ENCODE measurements at regions not wholly inside any gene's neighbourhood (a gene's known extent, or its start where the extent isn't known, plus 50 kb on each side); places are given as distances from the start of the nearest gene placed in this dataset.

DNA sequence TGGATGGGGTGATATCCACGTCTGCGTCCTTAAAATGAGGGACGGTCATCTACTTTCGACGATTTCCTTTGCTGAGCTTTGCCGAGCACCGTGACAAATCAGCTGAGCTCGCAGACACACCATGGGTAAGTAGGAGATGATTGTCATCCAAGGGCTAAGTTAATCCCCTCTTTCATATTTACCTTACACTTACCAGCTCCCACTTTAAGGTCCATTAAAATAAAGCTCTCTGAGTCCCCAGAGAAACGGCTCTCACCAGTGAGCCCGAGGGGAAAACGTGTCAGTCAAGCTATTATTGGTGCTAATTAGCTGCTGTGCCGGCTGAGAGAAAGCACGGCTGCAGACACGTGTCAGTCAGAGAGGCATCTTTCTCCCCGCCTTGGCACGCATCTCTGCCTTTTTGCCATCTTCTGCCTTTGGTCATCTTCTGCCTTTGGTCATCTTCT lies 72.2 kb downstream of the CRLF2 start:
- H2AFZ ChIP-seq (ENCODE audit: low read length), result no peak overlapping the region
- no peaks in the 10 kb centered on the region for H3K36me3 ChIP-seq (ENCODE audit: low read depth, low read length)
- H3K79me2 ChIP-seq (ENCODE audit: low read length), result no peaks in the 10 kb centered on the region
- no peaks in the 10 kb centered on the region for H3K9me3 ChIP-seq (ENCODE audit: low read length)
- no peak overlapping the region for H3K4me2 ChIP-seq (ENCODE audit: low read length)
- POLR2A ChIA-PET (ENCODE audit: unreplicated experiment), result no interaction called here
- H3K9ac ChIP-seq (ENCODE audit: low read length), result no peak overlapping the region
- H4K20me1 ChIP-seq (ENCODE audit: low read length), result no peaks in the 10 kb centered on the region
- CTCF ChIA-PET, result no interaction called here
- intact Hi-C loops (cut with micrococcal nuclease), result no loop called here
- TF ChIP-seq EZH2 (IDR thresholded peaks at IDR 0.05; ENCODE audit: low read length, unreplicated experiment), result no peak
- TF ChIP-seq EZH2phosphoT487 (IDR thresholded peaks at IDR 0.05; ENCODE audit: borderline replicate concordance, low read length), result no peak
- TF ChIP-seq, protein P1, sequence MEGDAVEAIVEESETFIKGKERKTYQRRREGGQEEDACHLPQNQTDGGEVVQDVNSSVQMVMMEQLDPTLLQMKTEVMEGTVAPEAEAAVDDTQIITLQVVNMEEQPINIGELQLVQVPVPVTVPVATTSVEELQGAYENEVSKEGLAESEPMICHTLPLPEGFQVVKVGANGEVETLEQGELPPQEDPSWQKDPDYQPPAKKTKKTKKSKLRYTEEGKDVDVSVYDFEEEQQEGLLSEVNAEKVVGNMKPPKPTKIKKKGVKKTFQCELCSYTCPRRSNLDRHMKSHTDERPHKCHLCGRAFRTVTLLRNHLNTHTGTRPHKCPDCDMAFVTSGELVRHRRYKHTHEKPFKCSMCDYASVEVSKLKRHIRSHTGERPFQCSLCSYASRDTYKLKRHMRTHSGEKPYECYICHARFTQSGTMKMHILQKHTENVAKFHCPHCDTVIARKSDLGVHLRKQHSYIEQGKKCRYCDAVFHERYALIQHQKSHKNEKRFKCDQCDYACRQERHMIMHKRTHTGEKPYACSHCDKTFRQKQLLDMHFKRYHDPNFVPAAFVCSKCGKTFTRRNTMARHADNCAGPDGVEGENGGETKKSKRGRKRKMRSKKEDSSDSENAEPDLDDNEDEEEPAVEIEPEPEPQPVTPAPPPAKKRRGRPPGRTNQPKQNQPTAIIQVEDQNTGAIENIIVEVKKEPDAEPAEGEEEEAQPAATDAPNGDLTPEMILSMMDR (conservative IDR thresholded peaks at IDR 0.05; ENCODE audit: low read depth, low read length), result no peak
- DNase-seq, result no peak
- H3K9me2 ChIP-seq (replicated peaks; ENCODE audit: low read length), result no peaks in the 10 kb centered on the region
- no peak overlapping the region for H3K27ac ChIP-seq (ENCODE audit: low read length)
- no peak for ATAC-seq
- no peaks in the 10 kb centered on the region for H3K4me1 ChIP-seq (ENCODE audit: insufficient read depth, low read length)
- H3K27me3 ChIP-seq (ENCODE audit: low read length), result peaks cover 25% of the 10 kb centered on the region
- no TSS peak for BruUV-seq (replicated peaks)
- no peak overlapping the region for H3K4me3 ChIP-seq (ENCODE audit: low read length)
- H3F3A ChIP-seq (ENCODE audit: low read length, unreplicated experiment), result no peaks in the 10 kb centered on the region

DNA sequence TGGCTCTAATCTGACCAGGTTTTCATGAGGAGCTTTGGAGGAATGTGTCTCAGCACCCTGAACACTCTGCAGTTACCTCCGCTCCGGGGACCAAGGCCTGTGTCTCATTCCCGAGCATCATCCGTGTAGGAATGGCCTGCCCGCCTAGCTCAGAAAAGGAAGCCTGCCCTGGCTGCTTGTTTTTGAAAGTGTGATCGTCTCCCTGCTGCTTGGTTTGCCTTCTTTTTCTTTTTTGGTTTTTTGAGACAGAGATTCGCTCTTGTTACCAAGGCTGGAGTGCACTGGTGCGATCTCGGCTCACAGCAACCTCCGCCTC lies 73.3 kb downstream of the CRLF2 start:
- no peak for TF ChIP-seq EZH2phosphoT487 (IDR thresholded peaks at IDR 0.05; ENCODE audit: borderline replicate concordance, low read length)
- no peak for TF ChIP-seq EZH2 (IDR thresholded peaks at IDR 0.05; ENCODE audit: low read length, unreplicated experiment)
- TF ChIP-seq, protein P1 (conservative IDR thresholded peaks at IDR 0.05; ENCODE audit: low read depth, low read length), result no peak
- no peak overlapping the region for H3K27ac ChIP-seq (ENCODE audit: low read length)
- no peak overlapping the region for H3K9ac ChIP-seq (ENCODE audit: low read length)
- no peaks in the 10 kb centered on the region for H3K36me3 ChIP-seq (ENCODE audit: low read depth, low read length)
- no peaks in the 10 kb centered on the region for H4K20me1 ChIP-seq (ENCODE audit: low read length)
- H3K4me3 ChIP-seq (ENCODE audit: low read length), result no peak overlapping the region
- no peaks in the 10 kb centered on the region for H3K9me3 ChIP-seq (ENCODE audit: low read length)
- H3K79me2 ChIP-seq (ENCODE audit: low read length), result no peaks in the 10 kb centered on the region
- H3K9me2 ChIP-seq (replicated peaks; ENCODE audit: low read length), result no peaks in the 10 kb centered on the region
- intact Hi-C loops (cut with micrococcal nuclease), result no loop called here
- no peak for ATAC-seq
- ChIA-PET CTCF (no interaction called here), POLR2A (ENCODE audit: unreplicated experiment) (no interaction called here)
- H3K4me1 ChIP-seq (ENCODE audit: insufficient read depth, low read length), result no peaks in the 10 kb centered on the region
- no peak for DNase-seq
- H3K4me2 ChIP-seq (ENCODE audit: low read length), result no peak overlapping the region
- peaks cover 28% of the 10 kb centered on the region for H3K27me3 ChIP-seq (ENCODE audit: low read length)
- no TSS peak for BruUV-seq (replicated peaks)
- no peaks in the 10 kb centered on the region for H3F3A ChIP-seq (ENCODE audit: low read length, unreplicated experiment)
- H2AFZ ChIP-seq (ENCODE audit: low read length), result no peak overlapping the region

DNA sequence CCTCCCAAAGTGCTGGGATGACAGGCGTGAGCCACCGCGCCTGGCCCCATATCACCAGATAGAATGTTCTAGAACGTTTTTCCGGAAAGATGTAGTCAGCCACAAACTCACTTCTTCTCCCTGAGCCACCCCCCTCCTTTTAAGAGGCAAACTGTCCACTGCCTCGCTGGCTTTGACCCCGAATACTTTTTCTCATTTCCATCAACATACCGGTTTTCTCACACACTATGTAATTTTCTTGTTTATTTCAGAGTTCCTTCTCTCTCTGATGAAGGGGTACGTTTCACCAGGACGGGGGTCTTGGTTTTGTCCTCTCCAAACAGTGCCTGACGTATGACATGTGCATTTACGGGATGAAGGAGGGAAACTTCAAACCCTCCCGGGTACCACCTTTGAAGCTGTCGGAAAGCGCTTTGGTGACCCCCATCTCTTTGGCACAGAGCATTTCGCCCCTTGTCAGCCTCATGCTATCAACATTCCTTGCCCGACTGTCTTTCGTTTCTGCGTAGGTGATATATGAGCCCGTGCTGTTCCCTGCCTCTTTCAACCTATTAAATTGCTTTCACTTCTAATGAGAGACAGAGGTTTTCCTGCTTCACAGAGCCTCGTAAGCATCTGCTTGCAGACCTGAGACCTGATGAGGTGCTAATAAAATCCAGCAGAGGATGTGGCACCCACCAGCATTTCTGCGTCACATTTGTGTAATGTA lies 73.8 kb downstream of the CRLF2 start:
- ChIA-PET CTCF (no interaction called here), POLR2A (ENCODE audit: unreplicated experiment) (no interaction called here)
- Histone ChIP-seq H3K36me3 (ENCODE audit: low read depth, low read length) (no peaks in the 10 kb centered on the region), H3K4me3 (ENCODE audit: low read length) (no peak overlapping the region), H3K4me2 (ENCODE audit: low read length) (no peak overlapping the region), H4K20me1 (ENCODE audit: low read length) (no peaks in the 10 kb centered on the region), H3K27me3 (ENCODE audit: low read length) (peaks cover 28% of the 10 kb centered on the region), H3K9me3 (ENCODE audit: low read length) (no peaks in the 10 kb centered on the region), H3F3A (ENCODE audit: low read length, unreplicated experiment) (no peaks in the 10 kb centered on the region), H3K4me1 (ENCODE audit: insufficient read depth, low read length) (no peaks in the 10 kb centered on the region), H2AFZ (ENCODE audit: low read length) (no peak overlapping the region), H3K27ac (ENCODE audit: low read length) (no peak overlapping the region), H3K9me2 (replicated peaks; ENCODE audit: low read length) (no peaks in the 10 kb centered on the region), H3K9ac (ENCODE audit: low read length) (no peak overlapping the region), H3K79me2 (ENCODE audit: low read length) (no peaks in the 10 kb centered on the region)
- no peak for DNase-seq
- TF ChIP-seq, protein P1 (conservative IDR thresholded peaks at IDR 0.05; ENCODE audit: low read depth, low read length), result no peak
- no peak for ATAC-seq
- BruUV-seq (replicated peaks), result no TSS peak
- intact Hi-C loops (cut with micrococcal nuclease), result no loop called here

Data from PC-3 (cell line).